ENCODE measurements at regions not wholly inside any gene's neighbourhood (a gene's known extent, or its start where the extent isn't known, plus 50 kb on each side); places are given as distances from the start of the nearest gene placed in this dataset.

- TF ChIP-seq CTCF (IDR thresholded peaks at IDR 0.05; ENCODE audit: low read length): no peak
- TF ChIP-seq EZH2 (IDR thresholded peaks at IDR 0.05; ENCODE audit: borderline replicate concordance, low read length): no peak
Measured at GRCh38 chr7:32661929-32662328, 166.6 kb downstream of the AVL9 start.
